Chondrocyte (in vitro differentiated cells): ENCODE measurements at regions not wholly inside any gene's neighbourhood (a gene's known extent, or its start where the extent isn't known, plus 50 kb on each side); places are given as distances from the start of the nearest gene placed in this dataset.
"Not testable (repeated sequence)": the region's sequence is repeated elsewhere in the genome, so short reads cannot be mapped to it uniquely, and the experiment has no call there.

Experiments used
- DNase-seq: peaks from one replicate; pipeline ENCODE4 v3.0.0; 2021; ENCODE audit warnings: mixed read lengths, low spot score
- H3K27ac Mint-ChIP-seq: one replicate; pipeline ENCODE4 v1.8.0; 2021; ENCODE audit warnings: mild to moderate bottlenecking, moderate library complexity, mixed read lengths; ENCODE audit not compliant: unreplicated experiment
- H3K27me3 Mint-ChIP-seq: 2 replicates; pipeline ENCODE4 v1.8.0; 2021; ENCODE audit warnings: low read depth, mixed read lengths
- H3K36me3 Mint-ChIP-seq: 2 replicates; pipeline ENCODE4 v1.8.0; 2021; ENCODE audit warnings: low read depth, mixed read lengths
- H3K4me1 Mint-ChIP-seq: 2 replicates; pipeline ENCODE4 v1.8.0; 2021; ENCODE audit warnings: low read depth, mild to moderate bottlenecking, mixed read lengths
- H3K4me3 Mint-ChIP-seq: one replicate; pipeline ENCODE4 v1.8.0; 2021; ENCODE audit warnings: mild to moderate bottlenecking, moderate library complexity, mixed read lengths; ENCODE audit not compliant: unreplicated experiment
- H3K9me3 Mint-ChIP-seq: 2 replicates; pipeline ENCODE4 v1.8.0; 2021; ENCODE audit warnings: low read depth, mixed read lengths
- TF ChIP-seq, protein P1 (sequence below): fragments of 200-600 bp; sonication (generic); IDR thresholded peaks from 2 replicates; pipeline ENCODE4 v1.5.0; 2021; ENCODE audit warnings: antibody characterized with exemption, mild to moderate bottlenecking, moderate library complexity

DNA sequence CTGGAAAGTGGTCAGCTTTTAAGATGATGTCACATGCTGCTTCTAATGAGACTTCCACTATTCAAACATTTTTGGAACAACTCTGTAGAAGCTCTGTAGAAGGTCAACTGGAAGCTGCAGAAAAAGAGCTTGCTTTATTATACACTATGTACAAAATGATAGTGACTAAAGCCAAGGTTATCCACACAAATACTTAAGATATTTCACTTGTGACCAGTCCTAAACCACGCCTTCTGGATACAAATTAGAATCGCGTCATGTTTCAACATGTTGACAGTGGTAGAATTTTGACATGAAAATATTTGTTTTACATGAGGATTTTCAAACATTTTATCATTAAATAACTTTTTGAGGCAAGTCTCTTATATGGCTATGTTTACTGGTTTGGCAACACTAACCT, 499.6 kb upstream of the PHF14 start:
- Mint-ChIP-seq H3K4me1 (peaks cover 8% of the 10 kb centered on the region), H3K4me3 (no peak overlapping the region), H3K9me3 (no peaks in the 10 kb centered on the region), H3K36me3 (no peaks in the 10 kb centered on the region), H3K27me3 (no peaks in the 10 kb centered on the region), H3K27ac (no peak overlapping the region)
- no peak for DNase-seq
- TF ChIP-seq, protein P1, sequence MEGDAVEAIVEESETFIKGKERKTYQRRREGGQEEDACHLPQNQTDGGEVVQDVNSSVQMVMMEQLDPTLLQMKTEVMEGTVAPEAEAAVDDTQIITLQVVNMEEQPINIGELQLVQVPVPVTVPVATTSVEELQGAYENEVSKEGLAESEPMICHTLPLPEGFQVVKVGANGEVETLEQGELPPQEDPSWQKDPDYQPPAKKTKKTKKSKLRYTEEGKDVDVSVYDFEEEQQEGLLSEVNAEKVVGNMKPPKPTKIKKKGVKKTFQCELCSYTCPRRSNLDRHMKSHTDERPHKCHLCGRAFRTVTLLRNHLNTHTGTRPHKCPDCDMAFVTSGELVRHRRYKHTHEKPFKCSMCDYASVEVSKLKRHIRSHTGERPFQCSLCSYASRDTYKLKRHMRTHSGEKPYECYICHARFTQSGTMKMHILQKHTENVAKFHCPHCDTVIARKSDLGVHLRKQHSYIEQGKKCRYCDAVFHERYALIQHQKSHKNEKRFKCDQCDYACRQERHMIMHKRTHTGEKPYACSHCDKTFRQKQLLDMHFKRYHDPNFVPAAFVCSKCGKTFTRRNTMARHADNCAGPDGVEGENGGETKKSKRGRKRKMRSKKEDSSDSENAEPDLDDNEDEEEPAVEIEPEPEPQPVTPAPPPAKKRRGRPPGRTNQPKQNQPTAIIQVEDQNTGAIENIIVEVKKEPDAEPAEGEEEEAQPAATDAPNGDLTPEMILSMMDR = no peak

DNA sequence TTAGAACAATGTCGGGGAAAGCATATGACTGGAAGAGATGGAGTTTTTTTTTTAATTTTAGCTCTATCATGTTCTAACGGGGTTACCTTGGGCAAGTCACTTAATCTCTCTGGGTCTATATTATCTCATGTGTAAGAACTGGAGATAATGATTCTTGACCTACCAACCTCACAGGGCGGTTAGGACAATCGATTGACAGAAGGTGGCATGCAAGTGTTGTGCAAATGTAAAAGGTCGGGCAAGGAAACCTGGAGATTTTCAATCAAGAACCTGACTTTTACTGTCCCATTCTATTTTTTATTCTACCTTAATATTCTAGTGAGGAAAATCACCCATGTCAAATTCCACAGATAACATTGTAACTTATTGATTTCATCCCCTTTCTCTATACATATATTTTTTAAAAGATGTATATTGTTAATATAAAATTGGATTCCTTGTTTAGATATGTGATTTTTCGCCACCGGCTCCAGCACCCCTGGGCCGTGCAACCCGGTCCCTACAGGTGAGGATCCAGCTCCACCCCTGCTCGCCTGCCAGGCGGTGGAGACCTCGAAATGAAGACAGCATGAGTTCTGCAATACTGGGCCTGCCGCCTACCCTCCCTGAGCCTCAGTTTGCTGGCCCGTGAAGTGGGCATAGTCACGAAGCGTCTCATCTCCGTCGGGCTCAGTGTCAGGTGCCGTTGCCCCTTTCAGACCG, 497.6 kb upstream of the PHF14 start:
- TF ChIP-seq, protein P1 = no peak
- H3K36me3 Mint-ChIP-seq = no peaks in the 10 kb centered on the region
- no peaks in the 10 kb centered on the region for H3K27me3 Mint-ChIP-seq
- H3K4me1 Mint-ChIP-seq = peaks cover 8% of the 10 kb centered on the region
- peak; percentile 61 for DNase-seq
- H3K4me3 Mint-ChIP-seq = no peak overlapping the region
- H3K9me3 Mint-ChIP-seq = no peaks in the 10 kb centered on the region
- no peak overlapping the region for H3K27ac Mint-ChIP-seq

DNA sequence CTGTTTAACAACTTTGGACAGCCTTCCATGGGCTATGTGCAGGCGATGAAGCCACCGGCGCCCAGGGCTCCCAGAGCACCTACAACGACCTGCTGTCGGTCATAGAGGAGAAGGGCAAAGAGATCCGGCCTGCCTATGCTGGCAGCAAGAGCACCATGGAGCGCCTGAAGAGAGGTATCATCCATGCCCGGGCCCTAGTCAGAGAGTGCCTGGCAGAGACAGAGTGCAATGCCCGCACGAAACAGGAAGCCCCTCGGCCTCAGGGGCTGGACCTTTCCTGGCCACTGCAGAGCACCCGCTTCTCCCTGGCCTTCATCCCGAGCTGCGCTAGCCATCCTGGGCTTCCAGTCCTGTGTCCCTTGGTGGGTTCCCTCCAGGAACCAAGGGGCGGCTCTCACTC, 497.0 kb upstream of the PHF14 start:
- peaks cover 8% of the 10 kb centered on the region for H3K4me1 Mint-ChIP-seq
- H3K27me3 Mint-ChIP-seq = no peaks in the 10 kb centered on the region
- no peak for DNase-seq
- TF ChIP-seq, protein P1 = no peak
- H3K36me3 Mint-ChIP-seq = no peaks in the 10 kb centered on the region
- H3K4me3 Mint-ChIP-seq = no peak overlapping the region
- no peak overlapping the region for H3K27ac Mint-ChIP-seq
- H3K9me3 Mint-ChIP-seq = no peaks in the 10 kb centered on the region

DNA sequence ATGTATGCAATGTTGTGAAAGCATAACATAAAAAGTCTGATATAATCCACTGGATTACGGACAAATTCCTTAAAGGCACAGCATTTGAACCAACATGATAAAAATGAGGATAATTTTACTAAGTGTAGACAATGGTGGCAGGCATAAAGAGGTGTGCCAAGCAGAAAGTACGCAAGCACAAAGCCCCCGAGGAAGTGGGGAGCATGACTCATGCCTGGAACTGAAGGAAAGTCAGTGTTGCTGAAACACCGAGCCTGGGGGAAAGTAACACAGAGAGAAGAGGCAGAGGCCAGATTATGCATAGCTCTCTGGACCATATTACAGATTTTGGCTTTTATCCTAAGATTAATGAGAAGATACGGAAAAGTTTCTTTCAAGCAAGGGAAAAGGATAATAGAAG, 490.0 kb upstream of the PHF14 start:
- Mint-ChIP-seq H3K27ac (no peak overlapping the region), H3K27me3 (peaks cover 5% of the 10 kb centered on the region), H3K9me3 (no peaks in the 10 kb centered on the region), H3K4me3 (no peak overlapping the region), H3K36me3 (no peaks in the 10 kb centered on the region), H3K4me1 (no peaks in the 10 kb centered on the region)
- no peak for DNase-seq
- TF ChIP-seq, protein P1 = no peak

DNA sequence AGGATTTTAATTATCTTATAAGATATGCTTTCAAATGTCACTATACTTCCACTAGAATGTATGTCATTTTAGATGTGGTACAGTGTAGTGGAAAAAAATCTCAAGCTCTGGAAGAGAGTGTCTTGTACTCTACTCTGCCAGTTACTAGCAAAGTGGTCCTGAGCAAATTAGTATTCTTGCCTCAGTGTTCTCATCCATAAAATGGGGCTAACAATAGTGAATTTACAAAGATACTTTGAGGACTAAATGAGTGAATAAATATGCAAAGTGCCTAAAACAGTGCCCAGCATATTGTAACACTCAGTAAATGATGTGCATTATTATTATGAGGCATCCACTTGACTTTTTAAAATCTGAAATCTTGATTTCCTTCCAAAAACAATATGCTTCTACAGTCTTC, 488.9 kb upstream of the PHF14 start:
- TF ChIP-seq, protein P1 = no peak
- no peak overlapping the region for H3K4me3 Mint-ChIP-seq
- no peaks in the 10 kb centered on the region for H3K4me1 Mint-ChIP-seq
- peaks cover 5% of the 10 kb centered on the region for H3K27me3 Mint-ChIP-seq
- DNase-seq = no peak
- H3K27ac Mint-ChIP-seq = no peak overlapping the region
- no peaks in the 10 kb centered on the region for H3K9me3 Mint-ChIP-seq
- H3K36me3 Mint-ChIP-seq = no peaks in the 10 kb centered on the region

DNA sequence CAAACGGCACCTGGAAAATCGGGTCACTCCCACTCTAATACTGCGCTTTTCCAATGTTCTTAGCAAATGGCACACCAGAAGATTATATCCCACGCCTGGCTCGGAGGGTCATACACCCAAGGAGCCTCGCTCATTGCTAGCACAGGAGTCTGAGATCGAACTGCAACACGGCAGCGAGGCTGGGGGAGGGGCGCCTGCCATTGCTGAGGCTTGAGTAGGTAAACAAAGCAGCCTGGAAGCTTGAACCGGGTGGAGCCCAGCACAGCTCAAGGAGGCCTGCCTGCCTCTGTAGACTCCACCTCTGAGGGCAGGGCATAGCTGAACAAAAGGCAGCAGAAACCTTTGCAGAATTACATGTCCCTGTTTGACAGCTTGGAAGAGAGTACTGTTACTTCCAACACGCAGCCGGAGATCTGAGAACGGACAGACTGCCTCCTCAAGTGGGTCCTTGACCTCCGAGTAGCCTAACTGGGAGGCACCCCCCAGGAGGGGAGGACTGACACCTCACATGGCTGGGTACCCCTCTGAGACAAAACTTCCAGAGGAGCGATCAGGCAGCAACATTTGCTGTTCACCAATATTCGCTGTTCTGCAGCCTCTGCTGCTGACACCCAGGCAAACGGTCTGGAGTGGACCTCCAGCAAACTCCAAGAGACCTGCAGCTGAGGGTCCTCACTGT, 472.3 kb upstream of the PHF14 start:
- not testable (repeated sequence) for H3K27me3 Mint-ChIP-seq, H3K4me3 Mint-ChIP-seq, H3K36me3 Mint-ChIP-seq, DNase-seq, H3K4me1 Mint-ChIP-seq, H3K27ac Mint-ChIP-seq
- peaks cover 43% of the 10 kb centered on the region for H3K9me3 Mint-ChIP-seq
